Astrocyte (in vitro differentiated cells and primary cell): ENCODE measurements at regions not wholly inside any gene's neighbourhood (a gene's known extent, or its start where the extent isn't known, plus 50 kb on each side); places are given as distances from the start of the nearest gene placed in this dataset.

Experiments used
- CTCF ChIP-seq: IDR thresholded peaks from 2 replicates; pipeline ENCODE4 v1.5.1; 2011; ENCODE audit warnings: low read depth, mild to moderate bottlenecking, inconsistent platforms, low read length, moderate library complexity; ENCODE audit not compliant: insufficient read depth
- EZH2 ChIP-seq: IDR thresholded peaks from 2 replicates; pipeline ENCODE4 v1.6.1; 2012; ENCODE audit warnings: mild to moderate bottlenecking, low read length, inconsistent platforms; ENCODE audit not compliant: insufficient read depth

- TF ChIP-seq CTCF (no peak), EZH2 (no peak)
Measured at GRCh38 chr20:52410731-52411234, 219.2 kb upstream of the ZFP64 start.
